ENCODE measurements at regions not wholly inside any gene's neighbourhood (a gene's known extent, or its start where the extent isn't known, plus 50 kb on each side); places are given as distances from the start of the nearest gene placed in this dataset.

- TF ChIP-seq SIN3A (IDR thresholded peaks at IDR 0.05; ENCODE audit: borderline replicate concordance, insufficient read depth, low read length) (no peak), TAF1 (IDR thresholded peaks at IDR 0.05; ENCODE audit: borderline replicate concordance, insufficient read depth, low read length) (no peak)
- TF ChIP-seq, protein P1, sequence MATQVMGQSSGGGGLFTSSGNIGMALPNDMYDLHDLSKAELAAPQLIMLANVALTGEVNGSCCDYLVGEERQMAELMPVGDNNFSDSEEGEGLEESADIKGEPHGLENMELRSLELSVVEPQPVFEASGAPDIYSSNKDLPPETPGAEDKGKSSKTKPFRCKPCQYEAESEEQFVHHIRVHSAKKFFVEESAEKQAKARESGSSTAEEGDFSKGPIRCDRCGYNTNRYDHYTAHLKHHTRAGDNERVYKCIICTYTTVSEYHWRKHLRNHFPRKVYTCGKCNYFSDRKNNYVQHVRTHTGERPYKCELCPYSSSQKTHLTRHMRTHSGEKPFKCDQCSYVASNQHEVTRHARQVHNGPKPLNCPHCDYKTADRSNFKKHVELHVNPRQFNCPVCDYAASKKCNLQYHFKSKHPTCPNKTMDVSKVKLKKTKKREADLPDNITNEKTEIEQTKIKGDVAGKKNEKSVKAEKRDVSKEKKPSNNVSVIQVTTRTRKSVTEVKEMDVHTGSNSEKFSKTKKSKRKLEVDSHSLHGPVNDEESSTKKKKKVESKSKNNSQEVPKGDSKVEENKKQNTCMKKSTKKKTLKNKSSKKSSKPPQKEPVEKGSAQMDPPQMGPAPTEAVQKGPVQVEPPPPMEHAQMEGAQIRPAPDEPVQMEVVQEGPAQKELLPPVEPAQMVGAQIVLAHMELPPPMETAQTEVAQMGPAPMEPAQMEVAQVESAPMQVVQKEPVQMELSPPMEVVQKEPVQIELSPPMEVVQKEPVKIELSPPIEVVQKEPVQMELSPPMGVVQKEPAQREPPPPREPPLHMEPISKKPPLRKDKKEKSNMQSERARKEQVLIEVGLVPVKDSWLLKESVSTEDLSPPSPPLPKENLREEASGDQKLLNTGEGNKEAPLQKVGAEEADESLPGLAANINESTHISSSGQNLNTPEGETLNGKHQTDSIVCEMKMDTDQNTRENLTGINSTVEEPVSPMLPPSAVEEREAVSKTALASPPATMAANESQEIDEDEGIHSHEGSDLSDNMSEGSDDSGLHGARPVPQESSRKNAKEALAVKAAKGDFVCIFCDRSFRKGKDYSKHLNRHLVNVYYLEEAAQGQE (IDR thresholded peaks at IDR 0.05; ENCODE audit: insufficient read depth in 1 of 2, low read depth in 2 of 2, low read length in 2 of 2): no peak
Observed at GRCh38 chr5:104947076-104947475, 1384.5 kb upstream of the NUDT12 start.

Data from PFSK-1 (cell line).